Erythroblast (primary cell): ENCODE measurements at regions not wholly inside any gene's neighbourhood (a gene's known extent, or its start where the extent isn't known, plus 50 kb on each side); places are given as distances from the start of the nearest gene placed in this dataset.

Source experiments
- DNase-seq, 2 experiments: peaks; one replicate each; lab custom pipeline; 2025; lab: John Stamatoyannopoulos, UW
- GATA1 ChIP-seq: IDR thresholded peaks from 2 replicates; pipeline ENCODE4 v1.6.1; 2011; ENCODE audit warnings: low read depth, mild to moderate bottlenecking, control low read depth, low read length, moderate library complexity
- POLR2A ChIP-seq: IDR thresholded peaks from 2 replicates; pipeline ENCODE4 v1.6.1; 2011; ENCODE audit warnings: mild to moderate bottlenecking, low read length

DNA sequence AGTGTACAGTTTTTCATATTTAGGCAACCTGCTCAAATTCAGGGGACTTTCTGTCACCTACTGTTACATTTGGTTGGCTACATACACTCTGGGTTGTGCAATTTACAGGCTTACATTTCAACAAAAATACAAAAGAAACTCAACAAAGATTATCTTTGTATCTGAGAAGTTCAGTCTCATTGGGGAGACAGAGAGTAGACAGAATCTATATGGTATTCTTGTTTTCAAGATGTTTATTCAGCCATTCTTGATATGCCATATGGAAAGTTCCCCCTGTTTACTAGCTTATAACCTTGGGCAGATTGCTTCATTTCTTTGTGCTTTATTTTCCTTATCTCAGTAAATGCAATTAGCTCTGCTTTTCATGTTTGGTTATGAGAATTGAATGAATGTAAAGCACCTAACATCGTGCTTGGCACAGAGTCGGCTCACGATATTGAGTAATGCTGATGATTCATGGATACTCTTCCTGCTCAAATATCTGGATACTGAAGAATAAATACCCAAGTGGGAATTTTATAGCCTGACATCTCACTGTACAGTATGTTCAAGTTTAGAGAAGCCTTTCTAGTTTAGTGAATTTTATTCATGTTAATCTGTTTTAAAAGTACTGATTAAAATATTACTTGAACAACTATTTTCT is 96.5 kb upstream of the PACRGL start:
- TF ChIP-seq GATA1 (no peak), POLR2A (no peak)
- DNase-seq = no peak

DNA sequence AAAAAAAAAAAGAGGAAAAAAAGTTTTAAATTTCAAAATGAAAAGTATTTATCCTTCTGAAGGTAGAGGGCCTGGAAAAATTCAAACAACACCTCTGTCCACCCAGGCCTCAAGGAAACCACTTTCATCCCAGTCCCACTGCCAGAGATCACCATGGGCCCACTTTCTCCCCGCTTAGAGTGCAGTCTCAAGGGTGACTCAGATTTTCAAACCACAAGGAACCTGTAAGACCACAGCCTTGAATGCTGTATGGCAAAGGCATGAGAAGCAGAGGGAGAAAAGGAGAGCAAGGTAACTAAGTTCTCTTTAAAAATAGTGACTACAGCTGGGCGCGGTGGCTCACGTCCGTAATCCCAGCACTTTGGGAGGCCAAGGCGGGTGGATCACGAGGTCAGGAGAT is 87.9 kb upstream of the PACRGL start:
- no peak for TF ChIP-seq POLR2A
- TF ChIP-seq GATA1 = no peak
- DNase-seq = no peak

DNA sequence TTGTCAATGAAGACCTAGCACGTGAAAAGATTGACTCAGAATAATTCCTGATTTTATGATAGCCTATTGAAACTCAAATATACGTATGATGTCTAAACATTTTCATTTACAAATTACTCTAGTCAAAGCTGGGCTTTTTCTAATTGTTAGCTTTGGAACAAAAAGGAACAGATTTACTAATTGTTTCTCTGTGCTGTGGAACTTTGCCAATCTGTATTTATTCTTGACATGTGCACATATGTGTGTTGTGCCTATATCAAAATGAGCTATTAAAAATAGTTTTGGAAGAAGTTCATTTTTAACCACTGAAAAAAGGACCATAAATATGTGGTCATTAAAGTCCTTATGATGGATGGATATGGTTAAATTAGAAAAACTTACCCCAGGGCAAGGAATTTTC is 85.4 kb upstream of the PACRGL start:
- TF ChIP-seq GATA1 = no peak
- no peak for TF ChIP-seq POLR2A
- DNase-seq = no peak

DNA sequence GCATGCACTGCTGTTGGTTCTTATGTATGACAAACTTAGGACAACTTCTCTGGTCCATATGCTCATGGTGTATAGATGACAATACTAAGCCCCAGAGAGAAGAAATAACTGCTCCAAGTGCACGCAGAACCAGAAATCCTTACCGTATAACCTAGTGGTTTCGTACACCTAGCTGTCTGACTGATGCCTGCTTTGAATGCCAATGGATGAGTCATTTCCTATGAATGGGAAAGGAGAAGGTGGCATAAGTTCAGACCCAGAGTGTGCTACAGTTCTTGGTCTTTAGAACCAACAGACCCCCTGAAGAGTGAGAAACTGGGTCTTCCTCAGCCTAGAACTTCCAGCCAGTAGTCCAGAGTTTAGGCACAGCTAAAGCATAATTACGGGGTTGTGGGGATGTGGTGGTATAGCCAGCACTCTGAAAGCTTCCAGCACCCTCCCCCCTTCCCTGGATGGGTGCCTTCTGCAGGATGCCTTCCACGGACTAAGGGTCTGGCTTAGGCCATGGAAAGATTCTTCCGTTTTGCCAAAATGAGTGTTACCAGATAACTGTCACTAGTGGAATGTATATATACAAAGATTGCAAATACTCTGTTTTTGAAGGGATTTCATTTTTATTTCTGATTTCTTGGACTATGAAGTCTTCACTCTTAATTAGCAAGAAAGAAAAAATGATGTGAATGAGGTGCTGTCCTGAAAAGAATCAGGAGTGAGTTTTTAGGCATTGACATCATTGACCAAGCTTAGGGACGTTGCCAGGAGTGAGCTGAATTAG is 84.6 kb upstream of the PACRGL start:
- no peak for DNase-seq
- TF ChIP-seq POLR2A (no peak), GATA1 (no peak)

DNA sequence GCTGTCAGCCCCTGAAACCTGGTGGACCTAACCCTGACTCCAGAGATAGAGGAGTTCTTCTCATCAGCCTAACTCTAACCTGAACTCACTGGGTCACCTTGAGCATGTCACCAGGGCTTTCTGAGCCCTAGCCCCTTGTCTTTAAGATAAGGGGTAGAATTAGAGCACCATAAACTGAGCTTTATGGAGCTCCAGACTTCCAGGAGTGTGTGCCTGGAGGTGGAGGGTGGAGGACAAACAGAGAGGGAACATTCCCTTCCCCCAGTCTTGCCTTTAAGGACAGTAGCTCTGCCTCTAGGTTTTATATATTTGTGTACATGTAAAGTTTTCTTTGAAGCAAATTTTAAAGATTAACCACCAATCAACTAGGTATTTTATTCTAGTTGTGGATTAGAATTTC is 83.9 kb upstream of the PACRGL start:
- DNase-seq = no peak
- TF ChIP-seq GATA1 (no peak), POLR2A (no peak)

DNA sequence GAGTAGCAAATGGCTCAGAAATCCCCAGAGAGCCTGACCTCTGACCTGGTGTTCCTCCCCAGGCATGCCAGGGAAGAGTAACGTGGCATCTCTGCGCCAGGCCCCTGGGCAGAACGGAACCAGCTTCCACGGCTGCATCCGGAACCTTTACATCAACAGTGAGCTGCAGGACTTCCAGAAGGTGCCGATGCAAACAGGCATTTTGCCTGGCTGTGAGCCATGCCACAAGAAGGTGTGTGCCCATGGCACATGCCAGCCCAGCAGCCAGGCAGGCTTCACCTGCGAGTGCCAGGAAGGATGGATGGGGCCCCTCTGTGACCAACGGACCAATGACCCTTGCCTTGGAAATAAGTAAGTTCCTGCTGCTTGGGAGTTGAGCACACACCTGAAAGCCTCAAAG is 83.4 kb upstream of the PACRGL start:
- DNase-seq = no peak

DNA sequence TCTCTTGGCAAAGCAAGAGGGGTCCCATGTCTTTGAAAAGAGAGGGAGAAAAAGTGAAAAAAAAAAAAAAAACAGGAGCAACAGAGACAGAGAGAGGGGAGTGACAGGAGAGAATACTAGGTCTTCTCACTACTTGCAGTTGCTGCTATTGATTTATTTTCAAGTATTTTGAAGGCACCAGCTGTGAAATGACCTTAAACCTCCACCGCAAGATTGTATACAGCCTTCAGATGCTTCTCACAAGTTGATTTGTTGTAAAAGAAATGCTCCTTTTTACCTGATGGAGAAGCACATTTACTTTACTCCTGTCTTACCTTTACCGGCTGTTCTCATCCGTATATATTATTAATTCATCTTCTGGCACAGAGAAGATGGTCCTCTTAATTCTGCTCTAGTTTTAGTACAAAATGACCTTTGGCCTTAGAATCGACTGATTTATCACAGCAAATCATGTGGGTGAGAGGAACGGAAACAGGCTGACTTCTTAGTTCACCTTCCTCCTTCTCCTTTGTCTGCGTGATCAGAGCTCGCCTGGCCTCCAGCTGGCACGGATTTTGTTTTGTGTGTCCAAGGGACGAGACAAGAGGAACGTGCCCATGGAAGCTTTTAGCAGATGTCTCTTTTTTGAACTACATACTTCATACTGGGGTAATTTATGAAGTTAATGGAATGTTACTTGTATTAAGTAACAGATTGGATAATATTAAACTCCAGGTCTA is 82.4 kb upstream of the PACRGL start:
- no peak for DNase-seq
- TF ChIP-seq POLR2A = no peak

More for the DNA sequence above, 83.4 kb upstream of the PACRGL start:
- TF ChIP-seq POLR2A (no peak), GATA1 (no peak)

DNA sequence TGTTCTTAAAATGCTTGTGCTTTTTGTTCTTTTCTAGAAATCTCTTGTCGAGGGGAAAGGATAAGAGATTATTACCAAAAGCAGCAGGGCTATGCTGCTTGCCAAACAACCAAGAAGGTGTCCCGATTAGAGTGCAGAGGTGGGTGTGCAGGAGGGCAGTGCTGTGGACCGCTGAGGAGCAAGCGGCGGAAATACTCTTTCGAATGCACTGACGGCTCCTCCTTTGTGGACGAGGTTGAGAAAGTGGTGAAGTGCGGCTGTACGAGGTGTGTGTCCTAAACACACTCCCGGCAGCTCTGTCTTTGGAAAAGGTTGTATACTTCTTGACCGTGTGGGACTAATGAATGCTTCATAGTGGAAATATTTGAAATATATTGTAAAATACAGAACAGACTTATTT is 81.5 kb upstream of the PACRGL start:
- TF ChIP-seq GATA1 (no peak), POLR2A (no peak)

DNA sequence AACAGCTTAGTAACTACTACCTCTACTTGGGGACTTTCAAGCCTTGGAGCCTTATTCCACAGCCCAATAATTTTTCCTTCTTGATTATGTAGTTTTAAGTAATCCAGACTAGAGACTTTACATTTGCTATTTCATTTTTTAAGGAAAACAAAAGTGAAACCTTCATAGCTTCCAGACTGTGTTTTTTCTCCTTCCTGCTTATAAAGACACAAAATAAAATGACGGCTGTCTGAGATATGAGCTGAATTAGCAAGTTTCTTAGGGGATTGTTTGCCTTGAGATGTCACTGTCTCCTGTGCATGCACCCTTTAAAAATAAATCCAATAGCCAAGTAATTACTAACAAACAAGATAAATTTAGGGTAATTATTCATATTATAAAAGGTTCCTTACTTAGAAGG is 78.8 kb upstream of the PACRGL start:
- DNase-seq = no peak
- TF ChIP-seq GATA1 = no peak
- TF ChIP-seq POLR2A = no peak

More for the DNA sequence above, 81.5 kb upstream of the PACRGL start:
- DNase-seq = no peak

DNA sequence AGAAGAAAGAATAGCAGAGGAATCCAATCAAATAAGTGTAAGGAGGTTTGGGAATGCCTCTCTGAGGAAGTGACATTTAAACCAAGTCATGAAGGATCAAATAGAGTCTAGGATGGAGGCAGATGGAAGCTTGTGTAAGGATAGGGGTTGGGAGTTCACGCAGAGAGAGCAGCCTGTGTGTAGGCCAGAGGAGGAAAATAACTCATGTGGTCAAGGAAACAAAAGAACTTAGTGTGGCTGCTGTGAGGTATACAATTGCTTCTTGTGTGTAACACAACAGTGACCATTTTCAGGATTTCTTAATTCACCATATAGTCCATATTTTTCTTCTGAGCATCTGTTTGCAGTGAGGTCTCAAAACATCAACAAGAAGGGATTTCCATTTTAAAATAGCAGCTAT is 77.6 kb upstream of the PACRGL start:
- TF ChIP-seq GATA1 = no peak
- no peak for TF ChIP-seq POLR2A
- DNase-seq = no peak

DNA sequence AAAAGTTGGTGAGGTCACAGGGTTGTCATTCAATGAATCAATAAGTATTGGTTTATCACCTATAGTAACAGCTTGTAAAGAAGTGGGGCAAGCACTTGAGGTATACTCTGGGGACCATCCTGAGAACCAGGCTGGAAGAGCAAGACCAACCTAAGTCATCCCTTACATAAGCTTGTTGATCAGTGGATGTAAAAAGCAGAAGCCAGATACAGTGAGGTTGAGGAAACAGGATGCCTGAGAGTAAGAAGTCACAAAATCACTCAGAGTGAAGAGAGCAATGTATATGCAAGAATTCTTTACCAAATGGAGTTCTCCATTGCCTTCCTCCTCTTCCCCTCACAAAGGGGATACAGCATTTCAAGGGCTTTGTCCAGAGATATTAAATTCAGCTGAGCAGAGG is 76.3 kb upstream of the PACRGL start:
- DNase-seq = no peak
- TF ChIP-seq POLR2A (no peak), GATA1 (no peak)

DNA sequence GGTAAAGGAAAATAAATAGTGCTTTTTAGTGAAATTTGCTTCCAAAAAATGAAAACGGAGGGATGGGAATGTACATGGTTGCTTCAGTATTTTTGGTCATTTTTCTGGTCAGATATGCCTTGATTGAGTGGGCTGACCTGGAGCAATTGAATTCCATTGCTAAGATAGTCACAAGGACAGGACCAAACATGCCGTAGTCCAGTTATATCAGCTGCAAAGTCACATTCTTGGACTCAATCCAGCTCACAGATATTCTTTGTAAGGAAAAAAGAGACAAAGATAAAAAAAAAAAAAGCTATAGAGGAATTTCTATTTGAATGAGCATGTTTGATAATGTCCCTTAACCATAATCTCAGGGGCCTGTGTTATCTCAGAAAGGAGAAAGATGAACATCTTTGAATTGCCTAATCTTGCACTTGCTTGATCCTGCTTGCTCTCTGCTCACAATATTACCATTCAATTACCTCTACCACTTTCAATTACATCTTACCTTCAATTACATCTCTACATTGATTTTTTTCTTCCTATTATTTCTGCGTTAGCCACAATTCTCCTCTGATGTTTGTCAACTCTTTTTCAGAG is 75.4 kb upstream of the PACRGL start:
- no peak for TF ChIP-seq POLR2A
- TF ChIP-seq GATA1 = no peak
- no peak for DNase-seq

DNA sequence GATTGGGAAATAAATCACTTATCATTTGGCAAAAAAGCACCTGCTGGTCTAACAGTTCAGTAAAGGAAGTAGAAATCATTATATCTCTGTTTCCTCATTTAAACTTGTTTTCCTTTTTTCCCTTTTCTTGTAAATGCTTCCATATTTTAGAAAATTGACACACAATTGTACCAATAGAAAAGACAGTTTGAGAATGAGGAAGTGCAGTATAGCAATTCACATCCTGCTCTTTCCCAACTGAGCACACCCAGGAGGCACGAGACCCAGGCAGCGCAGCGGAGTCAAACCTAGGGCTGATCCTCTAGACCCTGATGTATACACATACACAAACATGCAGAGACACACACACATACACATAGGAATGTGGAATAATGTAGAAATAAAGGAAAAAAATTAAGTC is 74.8 kb upstream of the PACRGL start:
- DNase-seq = no peak
- no peak for TF ChIP-seq GATA1
- no peak for TF ChIP-seq POLR2A
